Liver (tissue), 3 donors: ENCODE measurements at regions not wholly inside any gene's neighbourhood (a gene's known extent, or its start where the extent isn't known, plus 50 kb on each side); places are given as distances from the start of the nearest gene placed in this dataset.

Source experiments
- SP1 ChIP-seq: IDR thresholded peaks from 2 replicates; pipeline ENCODE4 v1.6.1; 2018; ENCODE audit warnings: antibody characterized with exemption, mild to moderate bottlenecking
- TF ChIP-seq, protein P1 (sequence below): fragments of 150-350 bp; IDR thresholded peaks from 2 replicates; pipeline ENCODE4 v1.5.1; 2017; ENCODE audit warnings: improper control_type of control experiment, low read depth, low read length; ENCODE audit not compliant: missing input control
- donor health status: healthy.
- donor health status: healthy.

DNA sequence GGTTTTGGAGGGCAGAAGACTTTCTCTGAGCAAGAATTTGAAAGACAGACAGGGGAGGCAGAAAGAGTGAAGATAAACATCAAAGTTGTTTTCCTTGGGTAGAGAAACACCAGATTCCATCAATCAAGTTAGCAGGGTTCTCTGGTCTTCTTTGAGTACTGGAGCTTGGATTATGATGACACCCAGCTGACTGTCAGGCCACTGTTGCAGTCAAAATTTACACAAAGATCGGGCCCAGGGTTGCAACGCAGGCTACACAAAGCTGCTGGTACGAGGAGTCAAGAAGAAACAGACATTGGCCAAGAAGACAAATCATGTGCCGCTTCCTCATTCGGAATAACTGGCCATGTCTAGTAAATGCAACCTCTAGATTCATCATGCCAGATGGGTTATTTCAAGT is 396.2 kb upstream of the XYLT1 start:
- TF ChIP-seq, protein P1, sequence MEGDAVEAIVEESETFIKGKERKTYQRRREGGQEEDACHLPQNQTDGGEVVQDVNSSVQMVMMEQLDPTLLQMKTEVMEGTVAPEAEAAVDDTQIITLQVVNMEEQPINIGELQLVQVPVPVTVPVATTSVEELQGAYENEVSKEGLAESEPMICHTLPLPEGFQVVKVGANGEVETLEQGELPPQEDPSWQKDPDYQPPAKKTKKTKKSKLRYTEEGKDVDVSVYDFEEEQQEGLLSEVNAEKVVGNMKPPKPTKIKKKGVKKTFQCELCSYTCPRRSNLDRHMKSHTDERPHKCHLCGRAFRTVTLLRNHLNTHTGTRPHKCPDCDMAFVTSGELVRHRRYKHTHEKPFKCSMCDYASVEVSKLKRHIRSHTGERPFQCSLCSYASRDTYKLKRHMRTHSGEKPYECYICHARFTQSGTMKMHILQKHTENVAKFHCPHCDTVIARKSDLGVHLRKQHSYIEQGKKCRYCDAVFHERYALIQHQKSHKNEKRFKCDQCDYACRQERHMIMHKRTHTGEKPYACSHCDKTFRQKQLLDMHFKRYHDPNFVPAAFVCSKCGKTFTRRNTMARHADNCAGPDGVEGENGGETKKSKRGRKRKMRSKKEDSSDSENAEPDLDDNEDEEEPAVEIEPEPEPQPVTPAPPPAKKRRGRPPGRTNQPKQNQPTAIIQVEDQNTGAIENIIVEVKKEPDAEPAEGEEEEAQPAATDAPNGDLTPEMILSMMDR, result no peak
- no peak for TF ChIP-seq SP1
